Type B pancreatic cell (in vitro differentiated cells): ENCODE measurements at regions not wholly inside any gene's neighbourhood (a gene's known extent, or its start where the extent isn't known, plus 50 kb on each side); places are given as distances from the start of the nearest gene placed in this dataset.

ENCODE experiments used
- DNase-seq: peaks from one replicate; pipeline ENCODE4 v3.0.0; 2021; ENCODE audit warnings: mixed read lengths; ENCODE audit not compliant: unreplicated experiment; ENCODE audit errors: extremely low spot score
- H3K27ac Mint-ChIP-seq: 2 replicates; pipeline ENCODE4 v1.8.0; 2021; ENCODE audit warnings: mild to moderate bottlenecking, mixed read lengths
- H3K27me3 Mint-ChIP-seq: 2 replicates; pipeline ENCODE4 v1.8.0; 2021; ENCODE audit warnings: mixed read lengths
- H3K36me3 Mint-ChIP-seq: 2 replicates; pipeline ENCODE4 v1.8.0; 2021; ENCODE audit warnings: mixed read lengths
- H3K4me1 Mint-ChIP-seq: one replicate; pipeline ENCODE4 v1.8.0; 2021; ENCODE audit warnings: mixed read lengths; ENCODE audit not compliant: unreplicated experiment
- H3K4me3 Mint-ChIP-seq: 2 replicates; pipeline ENCODE4 v1.8.0; 2021; ENCODE audit warnings: mild to moderate bottlenecking, mixed read lengths
- H3K9me3 Mint-ChIP-seq: 2 replicates; pipeline ENCODE4 v1.8.0; 2021; ENCODE audit warnings: mixed read lengths
- CTCF ChIP-seq: fragments of 200-600 bp; sonication (generic); conservative IDR thresholded peaks from 2 replicates; pipeline ENCODE4 v1.5.0; 2021; ENCODE audit warnings: antibody characterized with exemption, mild to moderate bottlenecking

GRCh38 chr3:43970920-43971319 lies 270.8 kb upstream of the TOPAZ1 start:
- no peaks in the 10 kb centered on the region for H3K36me3 Mint-ChIP-seq
- no peak overlapping the region for H3K27ac Mint-ChIP-seq
- peaks cover 32% of the 10 kb centered on the region for H3K27me3 Mint-ChIP-seq
- no peak overlapping the region for H3K4me3 Mint-ChIP-seq
- H3K4me1 Mint-ChIP-seq: no peaks in the 10 kb centered on the region
- H3K9me3 Mint-ChIP-seq: no peaks in the 10 kb centered on the region
- no peak for DNase-seq
- TF ChIP-seq CTCF: no peak

GRCh38 chr3:43971486-43971885 lies 270.2 kb upstream of the TOPAZ1 start:
- H3K4me1 Mint-ChIP-seq: no peaks in the 10 kb centered on the region
- H3K4me3 Mint-ChIP-seq: no peak overlapping the region
- TF ChIP-seq CTCF: no peak
- peaks cover 26% of the 10 kb centered on the region for H3K27me3 Mint-ChIP-seq
- H3K36me3 Mint-ChIP-seq: no peaks in the 10 kb centered on the region
- H3K9me3 Mint-ChIP-seq: no peaks in the 10 kb centered on the region
- DNase-seq: no peak
- H3K27ac Mint-ChIP-seq: no peak overlapping the region

- H3K4me3 Mint-ChIP-seq: no peak overlapping the region
- H3K27me3 Mint-ChIP-seq: peaks cover 39% of the 10 kb centered on the region
- no peak overlapping the region for H3K27ac Mint-ChIP-seq
- no peak for DNase-seq
- H3K9me3 Mint-ChIP-seq: no peaks in the 10 kb centered on the region
- no peaks in the 10 kb centered on the region for H3K4me1 Mint-ChIP-seq
- no peak for TF ChIP-seq CTCF
- H3K36me3 Mint-ChIP-seq: no peaks in the 10 kb centered on the region
Measured at GRCh38 chr3:43978708-43979107, 263.0 kb upstream of the TOPAZ1 start.

GRCh38 chr3:43979645-43980044 lies 262.0 kb upstream of the TOPAZ1 start:
- Mint-ChIP-seq H3K36me3 (no peaks in the 10 kb centered on the region), H3K4me1 (no peaks in the 10 kb centered on the region), H3K27ac (no peak overlapping the region), H3K27me3 (peaks cover 42% of the 10 kb centered on the region), H3K9me3 (no peaks in the 10 kb centered on the region), H3K4me3 (no peak overlapping the region)
- TF ChIP-seq CTCF: no peak
- DNase-seq: no peak

GRCh38 chr3:43994657-43995546 lies 246.8 kb upstream of the TOPAZ1 start:
- Mint-ChIP-seq H3K4me3 (peak overlapping the region; percentile 82), H3K36me3 (no peaks in the 10 kb centered on the region), H3K27ac (no peak overlapping the region), H3K27me3 (peaks cover 87% of the 10 kb centered on the region), H3K9me3 (peaks cover 6% of the 10 kb centered on the region), H3K4me1 (peaks cover 32% of the 10 kb centered on the region)
- TF ChIP-seq CTCF: no peak
- DNase-seq: no peak
